ENCODE measurements at regions not wholly inside any gene's neighbourhood (a gene's known extent, or its start where the extent isn't known, plus 50 kb on each side); places are given as distances from the start of the nearest gene placed in this dataset.

DNA sequence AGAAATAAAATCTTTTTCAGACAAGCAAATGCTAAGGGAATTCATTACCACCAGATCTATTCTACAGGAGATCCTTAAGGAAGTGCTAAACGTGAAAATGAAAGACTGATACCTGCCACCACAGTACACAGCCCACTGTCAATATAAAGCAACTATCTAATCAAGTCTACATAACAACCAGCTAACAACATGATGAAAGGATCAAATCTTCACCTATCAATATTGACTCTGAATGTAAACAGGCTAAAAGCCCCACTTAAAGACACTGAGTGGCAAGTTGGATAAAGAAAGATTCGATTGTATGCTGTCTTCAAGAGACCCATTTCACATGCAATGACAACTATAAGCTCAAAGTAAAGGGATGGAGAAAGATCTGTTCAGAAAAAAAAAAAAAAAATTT, 492.4 kb downstream of the COL11A1 start:
- no peak overlapping the region for H3K27ac ChIP-seq (ENCODE audit: low read depth, low read length)
- Mint-ChIP-seq H3K4me1 (no peaks in the 10 kb centered on the region), H3K4me3 (no peak overlapping the region), H3K27me3 (no peaks in the 10 kb centered on the region), H3K36me3 (no peaks in the 10 kb centered on the region), H3K27ac (no peak overlapping the region), H3K9me3 (peaks cover 4 to 30% (median 5%) of the 10 kb centered on the region in 5 donors)
- no peaks in the 10 kb centered on the region for H3K27me3 ChIP-seq (ENCODE audit: insufficient read depth, low read length, poor library complexity, severe bottlenecking)
- H3K36me3 ChIP-seq (ENCODE audit: insufficient read depth, low read length), result no peaks in the 10 kb centered on the region
- H3K9me3 ChIP-seq (ENCODE audit: low read length), result no peaks in the 10 kb centered on the region
- POLR2A ChIA-PET, result no interaction called here
- no peak for DNase-seq
- H3K4me1 ChIP-seq (ENCODE audit: insufficient read depth, low read length), result no peaks in the 10 kb centered on the region
- CTCF ChIA-PET, result no interaction called here
- H3K4me3 ChIP-seq (ENCODE audit: low read length), result no peak overlapping the region

DNA sequence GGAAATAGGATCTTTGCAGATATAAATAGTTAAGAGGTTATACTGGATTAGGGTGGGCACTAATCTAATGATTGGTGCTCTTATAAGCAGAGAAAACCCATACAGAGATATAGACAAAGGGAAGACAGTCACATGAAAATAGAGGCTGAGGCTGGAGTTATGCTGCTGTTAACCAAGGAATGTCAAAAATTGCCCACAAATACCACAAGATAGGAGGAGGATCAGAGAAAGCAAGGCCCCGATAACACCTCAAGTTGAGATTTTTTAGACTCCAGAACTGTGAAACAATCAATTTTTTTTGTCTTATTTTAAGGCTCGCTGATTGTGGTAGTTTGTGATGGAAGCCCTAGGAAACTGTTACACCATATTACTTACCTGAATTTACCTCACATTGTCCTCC, 513.2 kb downstream of the COL11A1 start:
- H3K27ac ChIP-seq (ENCODE audit: low read depth, low read length), result no peak overlapping the region
- POLR2A ChIA-PET, result no interaction called here
- no peak for DNase-seq
- H3K4me3 ChIP-seq (ENCODE audit: low read length), result no peak overlapping the region
- peaks cover 0 to 9% (median 6%) of the 10 kb centered on the region in 5 donors for H3K9me3 Mint-ChIP-seq
- no peaks in the 10 kb centered on the region for H3K9me3 ChIP-seq (ENCODE audit: low read length)
- no peaks in the 10 kb centered on the region for H3K4me1 ChIP-seq (ENCODE audit: insufficient read depth, low read length)
- no peak overlapping the region for H3K4me3 Mint-ChIP-seq
- no peaks in the 10 kb centered on the region for H3K4me1 Mint-ChIP-seq
- no peaks in the 10 kb centered on the region for H3K36me3 Mint-ChIP-seq
- H3K27me3 Mint-ChIP-seq, result no peaks in the 10 kb centered on the region
- no peak overlapping the region for H3K27ac Mint-ChIP-seq
- no peaks in the 10 kb centered on the region for H3K36me3 ChIP-seq (ENCODE audit: insufficient read depth, low read length)
- CTCF ChIA-PET, result no interaction called here
- H3K27me3 ChIP-seq (ENCODE audit: insufficient read depth, low read length, poor library complexity, severe bottlenecking), result no peaks in the 10 kb centered on the region

DNA sequence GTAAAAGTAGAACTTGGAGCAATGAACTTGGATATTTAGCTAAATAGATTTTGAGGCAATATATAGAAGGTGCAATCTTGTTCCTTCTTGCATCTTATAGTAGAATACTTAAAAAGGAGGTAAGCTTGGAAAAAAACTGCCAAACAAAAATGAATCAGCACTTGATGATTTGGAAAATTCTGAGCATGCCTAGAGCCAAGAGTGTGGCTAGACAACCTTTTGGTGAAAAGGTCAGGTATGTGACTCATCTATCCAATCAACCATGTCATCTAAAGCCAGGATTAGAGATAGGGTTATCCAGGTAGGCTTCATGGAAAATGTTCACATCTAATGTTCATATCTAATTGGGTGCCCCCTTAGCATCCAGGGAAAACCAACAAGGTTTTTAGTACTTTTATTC, 515.0 kb downstream of the COL11A1 start:
- no peak overlapping the region for H3K27ac Mint-ChIP-seq

GRCh38 chr1:102588536-102588935, 519.8 kb downstream of the COL11A1 start:
- H3K27me3 Mint-ChIP-seq, result no peaks in the 10 kb centered on the region
- Histone ChIP-seq H3K36me3 (ENCODE audit: insufficient read depth, low read length) (no peaks in the 10 kb centered on the region), H3K4me3 (ENCODE audit: low read length) (no peak overlapping the region), H3K27ac (ENCODE audit: low read depth, low read length) (no peak overlapping the region), H3K4me1 (ENCODE audit: insufficient read depth, low read length) (no peaks in the 10 kb centered on the region), H3K9me3 (ENCODE audit: low read length) (no peaks in the 10 kb centered on the region), H3K27me3 (ENCODE audit: insufficient read depth, low read length, poor library complexity, severe bottlenecking) (no peaks in the 10 kb centered on the region)
- DNase-seq, result no peak
- CTCF ChIA-PET, result no interaction called here
- H3K27ac Mint-ChIP-seq, result no peak overlapping the region
- peaks cover 0 to 11% (median 2%) of the 10 kb centered on the region in 5 donors for H3K9me3 Mint-ChIP-seq
- POLR2A ChIA-PET, result no interaction called here
- H3K4me1 Mint-ChIP-seq, result no peaks in the 10 kb centered on the region
- no peak overlapping the region for H3K4me3 Mint-ChIP-seq
- no peaks in the 10 kb centered on the region for H3K36me3 Mint-ChIP-seq

More for the DNA sequence above, 515.0 kb downstream of the COL11A1 start:
- H3K9me3 ChIP-seq (ENCODE audit: low read length), result no peaks in the 10 kb centered on the region
- Mint-ChIP-seq H3K9me3 (peaks cover 0 to 16% (median 5%) of the 10 kb centered on the region in 5 donors), H3K4me3 (no peak overlapping the region), H3K4me1 (no peaks in the 10 kb centered on the region), H3K27me3 (no peaks in the 10 kb centered on the region), H3K36me3 (no peaks in the 10 kb centered on the region)
- CTCF ChIA-PET, result no interaction called here
- H3K27me3 ChIP-seq (ENCODE audit: insufficient read depth, low read length, poor library complexity, severe bottlenecking), result no peaks in the 10 kb centered on the region
- H3K27ac ChIP-seq (ENCODE audit: low read depth, low read length), result no peak overlapping the region
- H3K4me1 ChIP-seq (ENCODE audit: insufficient read depth, low read length), result no peaks in the 10 kb centered on the region
- no peaks in the 10 kb centered on the region for H3K36me3 ChIP-seq (ENCODE audit: insufficient read depth, low read length)
- H3K4me3 ChIP-seq (ENCODE audit: low read length), result no peak overlapping the region
- POLR2A ChIA-PET, result no interaction called here
- DNase-seq, result no peak

GRCh38 chr1:102586022-102586421, 522.3 kb downstream of the COL11A1 start:
- no peak for DNase-seq
- no peaks in the 10 kb centered on the region for H3K27me3 ChIP-seq (ENCODE audit: insufficient read depth, low read length, poor library complexity, severe bottlenecking)
- H3K4me1 ChIP-seq (ENCODE audit: insufficient read depth, low read length), result no peaks in the 10 kb centered on the region
- Mint-ChIP-seq H3K27me3 (no peaks in the 10 kb centered on the region), H3K9me3 (peaks cover 0 to 20% (median 5%) of the 10 kb centered on the region in 5 donors), H3K36me3 (no peaks in the 10 kb centered on the region), H3K4me3 (no peak overlapping the region), H3K4me1 (no peaks in the 10 kb centered on the region), H3K27ac (no peak overlapping the region)
- CTCF ChIA-PET, result no interaction called here
- POLR2A ChIA-PET, result no interaction called here
- H3K9me3 ChIP-seq (ENCODE audit: low read length), result no peaks in the 10 kb centered on the region
- H3K36me3 ChIP-seq (ENCODE audit: insufficient read depth, low read length), result no peaks in the 10 kb centered on the region
- H3K27ac ChIP-seq (ENCODE audit: low read depth, low read length), result no peak overlapping the region
- no peak overlapping the region for H3K4me3 ChIP-seq (ENCODE audit: low read length)

DNA sequence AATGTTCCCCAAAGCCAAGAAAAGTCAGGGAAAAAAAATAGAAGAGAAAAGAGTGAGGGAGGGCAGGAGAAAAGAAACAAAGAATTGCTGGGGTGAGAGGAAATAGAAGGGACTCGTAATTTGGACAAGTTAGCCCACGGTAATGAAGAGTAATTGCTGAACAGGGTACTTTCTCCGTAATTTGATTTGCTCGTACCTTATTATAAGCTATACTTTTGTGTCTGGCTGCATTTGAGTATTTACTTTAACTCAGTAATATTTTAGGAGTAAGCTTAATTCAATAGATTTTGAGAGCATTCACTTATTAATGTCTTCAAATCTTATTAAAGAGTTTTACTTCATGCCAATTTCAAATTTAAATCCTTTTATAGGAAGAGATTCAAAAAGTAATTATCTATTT, 527.5 kb downstream of the COL11A1 start:
- Mint-ChIP-seq H3K4me1 (no peaks in the 10 kb centered on the region), H3K36me3 (no peaks in the 10 kb centered on the region), H3K27me3 (no peaks in the 10 kb centered on the region), H3K9me3 (peaks cover 0 to 30% (median 5%) of the 10 kb centered on the region in 5 donors), H3K4me3 (no peak overlapping the region), H3K27ac (no peak overlapping the region)
- no peaks in the 10 kb centered on the region for H3K9me3 ChIP-seq (ENCODE audit: low read length)
- no peaks in the 10 kb centered on the region for H3K27me3 ChIP-seq (ENCODE audit: insufficient read depth, low read length, poor library complexity, severe bottlenecking)
- no peaks in the 10 kb centered on the region for H3K36me3 ChIP-seq (ENCODE audit: insufficient read depth, low read length)
- H3K4me3 ChIP-seq (ENCODE audit: low read length), result no peak overlapping the region
- no peaks in the 10 kb centered on the region for H3K4me1 ChIP-seq (ENCODE audit: insufficient read depth, low read length)
- ChIA-PET CTCF (no interaction called here), POLR2A (no interaction called here)
- H3K27ac ChIP-seq (ENCODE audit: low read depth, low read length), result no peak overlapping the region
- no peak for DNase-seq

- ChIA-PET POLR2A (no interaction called here), CTCF (no interaction called here)
- Mint-ChIP-seq H3K36me3 (no peaks in the 10 kb centered on the region), H3K27ac (no peak overlapping the region), H3K27me3 (no peaks in the 10 kb centered on the region), H3K9me3 (peaks cover 0 to 37% (median 5%) of the 10 kb centered on the region in 5 donors), H3K4me3 (no peak overlapping the region), H3K4me1 (no peaks in the 10 kb centered on the region)
- no peak overlapping the region for H3K27ac ChIP-seq (ENCODE audit: low read depth, low read length)
- H3K27me3 ChIP-seq (ENCODE audit: insufficient read depth, low read length, poor library complexity, severe bottlenecking), result no peaks in the 10 kb centered on the region
- H3K4me3 ChIP-seq (ENCODE audit: low read length), result no peak overlapping the region
- H3K36me3 ChIP-seq (ENCODE audit: insufficient read depth, low read length), result no peaks in the 10 kb centered on the region
- no peaks in the 10 kb centered on the region for H3K9me3 ChIP-seq (ENCODE audit: low read length)
- H3K4me1 ChIP-seq (ENCODE audit: insufficient read depth, low read length), result no peaks in the 10 kb centered on the region
- no peak for DNase-seq
Measured at GRCh38 chr1:102578804-102579203, 529.5 kb downstream of the COL11A1 start.

DNA sequence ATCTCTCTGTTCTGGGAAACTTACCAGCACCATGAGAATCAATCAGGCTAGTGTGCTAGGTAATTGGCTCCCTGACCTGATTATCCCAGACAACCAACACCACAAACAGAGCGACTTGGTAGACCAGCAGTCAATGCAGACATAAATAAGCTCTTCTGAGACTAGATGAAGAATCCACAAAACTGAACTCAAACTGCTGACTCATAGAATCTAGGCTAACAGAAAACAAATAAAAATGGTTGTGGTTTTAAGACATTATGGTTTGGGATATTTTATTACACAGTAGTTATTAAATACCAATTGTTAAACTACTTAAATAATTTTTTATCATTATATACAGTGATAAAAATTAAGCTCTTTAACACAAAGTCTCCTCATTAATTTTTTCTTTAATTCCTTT, 535.7 kb downstream of the COL11A1 start:
- DNase-seq, result no peak
- no peak overlapping the region for H3K4me3 ChIP-seq (ENCODE audit: low read length)
- ChIA-PET CTCF (no interaction called here), POLR2A (no interaction called here)
- H3K4me1 ChIP-seq (ENCODE audit: insufficient read depth, low read length), result no peaks in the 10 kb centered on the region
- no peaks in the 10 kb centered on the region for H3K27me3 ChIP-seq (ENCODE audit: insufficient read depth, low read length, poor library complexity, severe bottlenecking)
- Mint-ChIP-seq H3K4me3 (no peak overlapping the region), H3K9me3 (peaks cover 0 to 28% (median 3%) of the 10 kb centered on the region in 5 donors), H3K36me3 (no peaks in the 10 kb centered on the region), H3K27ac (no peak overlapping the region), H3K4me1 (no peaks in the 10 kb centered on the region), H3K27me3 (no peaks in the 10 kb centered on the region)
- H3K36me3 ChIP-seq (ENCODE audit: insufficient read depth, low read length), result no peaks in the 10 kb centered on the region
- H3K9me3 ChIP-seq (ENCODE audit: low read length), result no peaks in the 10 kb centered on the region
- no peak overlapping the region for H3K27ac ChIP-seq (ENCODE audit: low read depth, low read length)

GRCh38 chr1:102566182-102566581, 542.1 kb downstream of the COL11A1 start:
- DNase-seq, result no peak
- Mint-ChIP-seq H3K27ac (no peak overlapping the region), H3K27me3 (no peaks in the 10 kb centered on the region), H3K4me1 (no peaks in the 10 kb centered on the region), H3K36me3 (no peaks in the 10 kb centered on the region), H3K4me3 (no peak overlapping the region), H3K9me3 (peaks cover 0 to 7% (median 0%) of the 10 kb centered on the region in 5 donors)
- H3K4me1 ChIP-seq (ENCODE audit: insufficient read depth, low read length), result no peaks in the 10 kb centered on the region
- CTCF ChIA-PET, result no interaction called here
- POLR2A ChIA-PET, result no interaction called here
- no peak overlapping the region for H3K27ac ChIP-seq (ENCODE audit: low read depth, low read length)
- H3K36me3 ChIP-seq (ENCODE audit: insufficient read depth, low read length), result no peaks in the 10 kb centered on the region
- no peak overlapping the region for H3K4me3 ChIP-seq (ENCODE audit: low read length)
- no peaks in the 10 kb centered on the region for H3K27me3 ChIP-seq (ENCODE audit: insufficient read depth, low read length, poor library complexity, severe bottlenecking)
- no peaks in the 10 kb centered on the region for H3K9me3 ChIP-seq (ENCODE audit: low read length)

All from CD8-positive, alpha-beta memory T cell (primary cell).